Stimulated activated CD8-positive, alpha-beta memory T cell treated with anti-CD3 and anti-CD28 coated beads, Interleukin-2, amount 100 ng/mL, for 1 hour (primary cell): ENCODE measurements at regions not wholly inside any gene's neighbourhood (a gene's known extent, or its start where the extent isn't known, plus 50 kb on each side); places are given as distances from the start of the nearest gene placed in this dataset.

Experiments
- DNase-seq, 2 donors: peaks; one replicate each; pipeline ENCODE4 v3.0.0-alpha.2; 2020; ENCODE audit warnings: low read depth in 2 of 2

GRCh38 chr2:8036366-8036765 lies 645.5 kb upstream of the ID2 start:
- DNase-seq: no peak

GRCh38 chr2:8039732-8040131 lies 642.1 kb upstream of the ID2 start:
- no peak for DNase-seq

DNA sequence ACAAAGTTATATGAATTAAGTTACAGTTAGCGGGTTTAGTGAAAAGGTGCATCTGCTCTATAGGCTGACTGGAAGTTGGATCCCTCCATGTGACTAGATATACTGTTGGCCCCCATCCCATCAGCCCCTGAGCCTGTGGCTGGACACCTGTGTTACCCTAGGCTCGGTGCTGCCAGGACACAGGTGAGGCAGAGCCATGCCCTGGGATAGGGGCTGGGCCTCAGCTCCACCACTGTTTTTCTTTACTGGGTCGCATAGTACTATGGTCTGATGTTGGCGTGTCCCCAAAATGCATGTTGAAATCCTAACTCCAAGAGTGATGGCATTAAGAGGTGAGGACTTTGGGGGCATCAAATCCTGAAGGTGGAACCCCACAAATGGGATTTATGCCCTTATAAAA lies 638.6 kb upstream of the ID2 start:
- no peak for DNase-seq

GRCh38 chr2:8044046-8044594 lies 637.7 kb upstream of the ID2 start:
- DNase-seq: no peak

DNA sequence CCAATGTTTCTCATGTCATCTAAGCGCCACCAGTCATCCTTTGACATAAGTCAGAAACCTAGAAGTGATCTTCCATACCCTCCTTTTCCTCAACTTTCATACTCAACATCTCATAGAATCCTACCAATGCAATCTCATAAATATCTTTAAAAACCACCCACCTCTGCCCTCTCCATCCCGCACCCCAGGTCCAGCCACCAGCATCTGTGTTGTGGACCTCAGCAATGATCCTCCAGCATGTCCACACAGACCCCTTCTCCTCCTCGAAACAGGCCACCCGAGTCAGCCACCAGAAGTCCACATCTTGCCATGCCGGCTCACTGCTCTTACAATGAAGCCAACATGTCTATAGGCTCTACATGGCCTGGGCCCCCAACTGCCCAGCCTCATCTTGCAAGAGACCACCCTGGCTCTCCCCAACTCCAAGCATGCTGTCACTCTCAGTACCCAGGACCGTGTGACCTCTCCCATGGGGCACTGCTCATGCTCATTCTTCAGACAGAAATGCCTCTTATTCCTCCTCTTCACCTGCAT lies 636.7 kb upstream of the ID2 start:
- DNase-seq: no peak

GRCh38 chr2:8046849-8047248 lies 635.0 kb upstream of the ID2 start:
- DNase-seq: no peak

GRCh38 chr2:8049176-8049575 lies 632.7 kb upstream of the ID2 start:
- DNase-seq: no peak

DNA sequence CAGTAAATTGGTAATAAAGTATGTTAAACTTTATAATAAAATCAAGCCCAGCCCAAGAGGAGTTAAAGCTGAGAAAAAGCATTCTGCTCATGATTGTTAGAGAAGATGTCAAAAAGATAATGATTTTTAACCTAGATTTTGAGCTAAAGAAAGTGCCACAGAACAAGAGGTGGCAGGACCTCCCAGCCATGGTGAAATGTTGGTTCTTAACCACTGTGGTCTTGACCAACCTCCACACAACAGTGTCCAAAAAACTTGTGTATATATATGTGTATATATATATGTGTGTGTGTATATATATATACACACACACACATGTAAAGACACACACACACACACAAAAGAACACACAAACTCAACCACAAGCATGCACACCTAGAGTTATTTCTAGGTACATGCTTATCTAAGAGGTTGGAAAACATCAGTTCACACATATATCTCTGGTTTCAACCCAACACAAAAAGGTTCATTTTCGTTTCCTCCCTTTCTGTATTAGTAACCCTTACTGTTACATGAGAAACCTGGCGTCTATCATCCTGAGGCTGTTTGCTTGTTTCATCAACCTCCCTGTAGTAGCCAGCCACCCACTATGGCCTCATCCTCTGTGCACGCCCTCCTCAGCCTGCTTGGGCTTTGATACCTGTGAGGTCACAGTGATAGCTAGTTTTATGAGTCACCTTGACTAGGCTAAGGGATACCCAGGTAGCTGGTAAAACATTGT lies 631.8 kb upstream of the ID2 start:
- no peak for DNase-seq

GRCh38 chr2:8053216-8053615 lies 628.6 kb upstream of the ID2 start:
- DNase-seq: no peak

GRCh38 chr2:8054070-8054469 lies 627.8 kb upstream of the ID2 start:
- no peak for DNase-seq

DNA sequence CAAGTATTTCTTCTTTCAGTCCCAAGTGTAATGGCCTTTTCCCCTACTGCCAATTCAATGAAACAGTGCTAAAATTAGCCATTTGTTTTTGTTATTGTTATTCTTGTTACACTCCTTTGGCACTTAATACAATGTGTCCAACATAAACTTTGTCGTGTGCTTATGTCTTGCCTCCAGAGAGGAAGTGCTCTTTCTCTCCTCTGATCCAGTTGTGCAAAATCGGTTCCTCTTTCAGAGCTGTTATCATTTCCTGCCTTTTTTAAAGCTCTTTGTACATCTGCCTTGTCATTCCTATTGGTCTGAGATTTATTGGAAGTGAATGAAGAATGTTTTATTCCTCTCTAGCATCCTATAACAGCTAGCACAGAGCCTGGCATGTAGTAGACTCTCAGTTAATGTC lies 623.2 kb upstream of the ID2 start:
- no peak for DNase-seq

- no peak for DNase-seq
Measured at GRCh38 chr2:8059255-8059654, 622.6 kb upstream of the ID2 start.

DNA sequence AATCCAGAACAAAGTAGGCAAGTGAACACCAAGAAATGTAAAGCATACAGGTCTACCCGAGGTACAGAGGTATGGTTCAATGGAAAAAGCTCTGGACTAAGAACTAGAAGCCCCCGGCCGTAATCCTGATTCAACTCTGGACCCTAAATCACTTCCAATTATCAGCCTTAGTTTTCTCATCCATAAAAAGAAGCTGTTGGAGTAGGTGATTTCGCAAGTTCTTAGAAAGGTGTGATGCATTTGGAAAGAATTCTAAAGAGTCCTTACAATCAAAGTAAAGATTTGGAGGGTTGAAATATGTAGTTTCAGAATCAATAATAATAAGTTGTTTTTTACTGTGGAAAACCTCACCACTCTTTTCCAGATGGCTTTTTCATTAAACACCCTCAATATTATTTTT lies 622.1 kb upstream of the ID2 start:
- no peak for DNase-seq

- no peak for DNase-seq
Measured at GRCh38 chr2:8061219-8061618, 620.6 kb upstream of the ID2 start.

DNA sequence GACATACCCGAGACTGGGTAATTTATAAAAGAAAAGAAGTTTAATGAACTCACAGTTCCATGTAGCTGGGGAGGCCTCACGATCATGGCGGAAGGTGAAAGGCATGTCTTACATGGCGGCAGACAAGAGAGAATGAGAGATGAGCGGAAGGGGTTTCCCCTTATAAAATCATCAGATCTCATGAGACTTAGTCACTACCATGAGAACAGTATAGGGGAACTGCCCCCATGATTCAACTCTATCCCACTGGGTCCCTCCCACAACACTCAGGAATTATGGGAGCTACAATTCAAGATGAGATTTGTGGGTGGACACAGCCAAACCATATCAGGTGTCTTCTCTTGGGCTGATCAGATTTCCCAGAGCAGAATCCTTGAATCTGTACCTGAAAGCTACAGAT lies 617.3 kb upstream of the ID2 start:
- DNase-seq: no peak

GRCh38 chr2:8065191-8065590 lies 616.7 kb upstream of the ID2 start:
- no peak for DNase-seq

GRCh38 chr2:8067784-8068336 lies 614.0 kb upstream of the ID2 start:
- DNase-seq: no peak

- DNase-seq: no peak
Measured at GRCh38 chr2:8072907-8073306, 608.9 kb upstream of the ID2 start.

- DNase-seq: no peak
Measured at GRCh38 chr2:8073916-8074315, 607.9 kb upstream of the ID2 start.

DNA sequence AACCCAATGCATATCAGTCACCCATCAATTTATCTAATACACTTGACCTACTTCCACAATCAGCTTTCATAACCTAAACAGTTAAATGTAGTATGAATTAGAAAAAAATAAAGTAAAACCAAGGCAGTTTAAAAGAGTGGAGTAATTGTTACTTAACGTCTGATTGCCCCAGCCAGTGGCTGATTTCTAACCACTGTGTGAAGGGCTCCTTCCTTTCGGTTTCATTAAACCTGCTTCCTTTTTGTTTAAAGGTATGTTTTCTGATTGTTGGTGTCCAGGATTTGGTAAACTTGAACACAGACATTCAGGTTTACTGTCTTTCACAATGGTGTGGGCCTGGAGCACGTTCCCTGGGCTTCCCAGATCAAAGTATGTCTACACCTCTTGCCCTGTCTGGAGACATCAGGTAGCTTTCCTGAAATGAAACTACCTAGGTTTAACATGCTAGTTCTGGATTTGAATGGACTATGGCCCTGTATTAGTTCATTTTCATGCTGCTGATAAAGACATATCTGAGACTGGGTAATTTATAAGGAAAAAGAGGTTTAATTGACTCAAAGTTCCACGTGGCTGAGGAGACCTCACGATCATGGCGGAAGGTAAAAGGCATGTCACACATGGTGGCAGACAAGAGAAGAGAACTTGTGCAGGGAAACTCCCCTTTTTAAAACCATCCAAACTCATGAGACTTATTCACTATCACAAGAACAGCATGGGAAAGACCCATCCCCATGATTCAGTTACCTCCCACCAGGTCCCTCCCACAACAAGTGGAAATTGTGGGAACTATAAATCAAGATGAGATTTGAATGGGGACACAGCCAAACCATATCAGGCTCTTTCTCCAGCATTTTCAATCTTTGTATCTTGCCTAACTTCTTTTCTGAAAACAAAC lies 605.2 kb upstream of the ID2 start:
- no peak for DNase-seq

DNA sequence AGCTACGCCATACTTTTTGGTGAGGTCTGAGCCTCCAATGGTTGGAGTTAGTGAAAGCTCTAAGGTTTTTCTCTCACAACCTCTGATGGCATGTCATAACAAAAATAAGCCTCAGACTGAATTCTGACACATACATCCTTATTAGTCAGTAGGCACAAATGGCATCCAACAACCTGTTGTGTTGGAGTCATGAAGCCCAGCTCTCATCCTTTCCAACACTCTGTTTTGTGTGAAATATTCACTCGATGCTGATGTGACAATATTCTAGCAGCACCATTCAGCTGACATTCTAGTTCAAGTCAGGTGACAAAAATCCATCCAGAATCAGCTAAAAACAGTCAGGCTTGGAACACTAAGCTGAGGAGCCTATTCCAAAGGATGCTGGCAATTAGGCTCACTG lies 603.2 kb upstream of the ID2 start:
- DNase-seq: no peak

DNA sequence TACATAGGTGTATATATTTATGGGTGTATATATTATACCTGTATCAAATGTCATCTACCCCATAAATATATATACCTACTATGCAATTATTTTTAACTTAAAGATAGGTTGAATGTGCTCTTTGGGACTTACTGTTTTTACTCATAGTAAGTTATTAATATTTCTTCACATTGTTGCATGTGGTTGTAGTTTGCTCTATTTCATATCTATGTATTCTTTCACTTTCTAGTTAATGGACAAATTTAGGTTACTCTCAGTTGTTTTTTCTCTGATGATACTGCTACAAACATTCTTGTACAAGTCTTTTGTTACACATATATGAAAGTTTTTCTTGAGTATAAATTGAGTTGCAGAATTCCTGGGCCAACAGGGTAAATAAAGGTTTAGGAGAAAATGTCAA lies 601.8 kb upstream of the ID2 start:
- no peak for DNase-seq
